GM23338 (cell line): ENCODE measurements at regions not wholly inside any gene's neighbourhood (a gene's known extent, or its start where the extent isn't known, plus 50 kb on each side); places are given as distances from the start of the nearest gene placed in this dataset.

Experiments used
- CREB1 ChIP-seq: fragments of 250-450 bp; sonication (Bioruptor Pico); IDR thresholded peaks from 2 replicates; pipeline ENCODE4 v1.5.0; 2020; ENCODE audit warnings: low read depth, mild to moderate bottlenecking, moderate library complexity
- EZH2 ChIP-seq: fragments of 200-600 bp; sonication (generic); IDR thresholded peaks from one replicate; pipeline ENCODE4 v1.8.0; 2017; ENCODE audit warnings: antibody characterized with exemption, mild to moderate bottlenecking, low read depth; ENCODE audit not compliant: unreplicated experiment
- EZH2phosphoT487 ChIP-seq: fragments of 200-600 bp; sonication (generic); IDR thresholded peaks from one replicate; pipeline ENCODE4 v1.8.1; 2018; ENCODE audit warnings: antibody characterized with exemption; ENCODE audit not compliant: unreplicated experiment
- NANOG ChIP-seq: IDR thresholded peaks from 2 replicates; pipeline ENCODE4 v1.6.1; 2016; ENCODE audit warnings: antibody characterized with exemption, borderline replicate concordance
- POLR2AphosphoS5 ChIP-seq: IDR thresholded peaks from 2 replicates; pipeline ENCODE4 v1.6.1; 2016; ENCODE audit warnings: antibody characterized with exemption, low read depth
- STAT1 ChIP-seq: IDR thresholded peaks from one replicate; pipeline ENCODE4 v1.6.1; 2016; ENCODE audit warnings: antibody characterized with exemption; ENCODE audit not compliant: unreplicated experiment
- ZNF114 ChIP-seq: fragments of 250-450 bp; sonication (Bioruptor Pico); IDR thresholded peaks from 2 replicates; pipeline ENCODE4 v1.5.0; 2020; ENCODE audit warnings: mild to moderate bottlenecking, moderate library complexity
- ZNF331 ChIP-seq: fragments of 250-450 bp; sonication (Bioruptor Pico); IDR thresholded peaks from 2 replicates; pipeline ENCODE4 v1.5.0; 2020; ENCODE audit warnings: low read depth, mild to moderate bottlenecking, moderate library complexity
- TF ChIP-seq, protein P1 (sequence below), 2 experiments: fragments of 200-600 bp in 1 of 2; sonication (generic) in 1 of 2; conservative IDR thresholded peaks; 2 replicates each; pipeline versions ENCODE4 v1.5.1 to v1.6.1; 2016 to 2017; ENCODE audit warnings: antibody characterized with exemption in 2 of 2, low read depth in 2 of 2, mild to moderate bottlenecking in 2 of 2, moderate library complexity in 1 of 2
- TF ChIP-seq, protein P2 (sequence below): IDR thresholded peaks from one replicate; pipeline ENCODE4 v1.6.1; 2018; ENCODE audit warnings: antibody characterized with exemption; ENCODE audit not compliant: unreplicated experiment
- TF ChIP-seq, protein P3 (sequence below): fragments of 250-450 bp; sonication (Bioruptor Pico); IDR thresholded peaks from 2 replicates; pipeline ENCODE4 v1.5.0; 2020; ENCODE audit warnings: mild to moderate bottlenecking, moderate library complexity

DNA sequence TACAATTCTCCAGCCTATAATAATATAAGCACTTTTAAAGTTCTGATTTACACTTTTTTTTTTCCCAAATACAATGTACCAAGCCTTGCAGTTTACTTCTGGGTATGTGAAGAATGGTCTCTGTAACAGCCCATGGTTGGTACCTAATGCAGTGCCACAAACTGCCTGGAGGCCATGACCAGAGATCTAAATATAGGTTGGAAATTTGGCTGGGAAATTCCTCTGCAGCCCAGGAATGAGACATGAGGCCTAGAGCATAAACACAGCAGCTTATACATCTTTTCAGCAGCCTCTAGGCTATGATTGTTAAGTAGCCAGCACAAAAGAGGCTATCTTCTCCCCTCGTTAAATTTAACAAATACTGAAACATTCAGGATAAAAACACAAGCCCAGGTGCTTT lies 432.0 kb upstream of the FAM98A start:
- TF ChIP-seq, protein P1, sequence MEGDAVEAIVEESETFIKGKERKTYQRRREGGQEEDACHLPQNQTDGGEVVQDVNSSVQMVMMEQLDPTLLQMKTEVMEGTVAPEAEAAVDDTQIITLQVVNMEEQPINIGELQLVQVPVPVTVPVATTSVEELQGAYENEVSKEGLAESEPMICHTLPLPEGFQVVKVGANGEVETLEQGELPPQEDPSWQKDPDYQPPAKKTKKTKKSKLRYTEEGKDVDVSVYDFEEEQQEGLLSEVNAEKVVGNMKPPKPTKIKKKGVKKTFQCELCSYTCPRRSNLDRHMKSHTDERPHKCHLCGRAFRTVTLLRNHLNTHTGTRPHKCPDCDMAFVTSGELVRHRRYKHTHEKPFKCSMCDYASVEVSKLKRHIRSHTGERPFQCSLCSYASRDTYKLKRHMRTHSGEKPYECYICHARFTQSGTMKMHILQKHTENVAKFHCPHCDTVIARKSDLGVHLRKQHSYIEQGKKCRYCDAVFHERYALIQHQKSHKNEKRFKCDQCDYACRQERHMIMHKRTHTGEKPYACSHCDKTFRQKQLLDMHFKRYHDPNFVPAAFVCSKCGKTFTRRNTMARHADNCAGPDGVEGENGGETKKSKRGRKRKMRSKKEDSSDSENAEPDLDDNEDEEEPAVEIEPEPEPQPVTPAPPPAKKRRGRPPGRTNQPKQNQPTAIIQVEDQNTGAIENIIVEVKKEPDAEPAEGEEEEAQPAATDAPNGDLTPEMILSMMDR (conservative IDR thresholded peaks at IDR 0.05; ENCODE audit: low read depth in 2 of 2) = no peak
- no peak for TF ChIP-seq POLR2AphosphoS5
- TF ChIP-seq STAT1 = no peak
- TF ChIP-seq, protein P2, sequence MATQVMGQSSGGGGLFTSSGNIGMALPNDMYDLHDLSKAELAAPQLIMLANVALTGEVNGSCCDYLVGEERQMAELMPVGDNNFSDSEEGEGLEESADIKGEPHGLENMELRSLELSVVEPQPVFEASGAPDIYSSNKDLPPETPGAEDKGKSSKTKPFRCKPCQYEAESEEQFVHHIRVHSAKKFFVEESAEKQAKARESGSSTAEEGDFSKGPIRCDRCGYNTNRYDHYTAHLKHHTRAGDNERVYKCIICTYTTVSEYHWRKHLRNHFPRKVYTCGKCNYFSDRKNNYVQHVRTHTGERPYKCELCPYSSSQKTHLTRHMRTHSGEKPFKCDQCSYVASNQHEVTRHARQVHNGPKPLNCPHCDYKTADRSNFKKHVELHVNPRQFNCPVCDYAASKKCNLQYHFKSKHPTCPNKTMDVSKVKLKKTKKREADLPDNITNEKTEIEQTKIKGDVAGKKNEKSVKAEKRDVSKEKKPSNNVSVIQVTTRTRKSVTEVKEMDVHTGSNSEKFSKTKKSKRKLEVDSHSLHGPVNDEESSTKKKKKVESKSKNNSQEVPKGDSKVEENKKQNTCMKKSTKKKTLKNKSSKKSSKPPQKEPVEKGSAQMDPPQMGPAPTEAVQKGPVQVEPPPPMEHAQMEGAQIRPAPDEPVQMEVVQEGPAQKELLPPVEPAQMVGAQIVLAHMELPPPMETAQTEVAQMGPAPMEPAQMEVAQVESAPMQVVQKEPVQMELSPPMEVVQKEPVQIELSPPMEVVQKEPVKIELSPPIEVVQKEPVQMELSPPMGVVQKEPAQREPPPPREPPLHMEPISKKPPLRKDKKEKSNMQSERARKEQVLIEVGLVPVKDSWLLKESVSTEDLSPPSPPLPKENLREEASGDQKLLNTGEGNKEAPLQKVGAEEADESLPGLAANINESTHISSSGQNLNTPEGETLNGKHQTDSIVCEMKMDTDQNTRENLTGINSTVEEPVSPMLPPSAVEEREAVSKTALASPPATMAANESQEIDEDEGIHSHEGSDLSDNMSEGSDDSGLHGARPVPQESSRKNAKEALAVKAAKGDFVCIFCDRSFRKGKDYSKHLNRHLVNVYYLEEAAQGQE = no peak
- TF ChIP-seq NANOG = no peak
- TF ChIP-seq EZH2 = no peak
- no peak for TF ChIP-seq ZNF114
- TF ChIP-seq EZH2phosphoT487 = no peak
- TF ChIP-seq CREB1 = no peak
- no peak for TF ChIP-seq ZNF331 (CRISPR knock-in tag)
- TF ChIP-seq, protein P3, sequence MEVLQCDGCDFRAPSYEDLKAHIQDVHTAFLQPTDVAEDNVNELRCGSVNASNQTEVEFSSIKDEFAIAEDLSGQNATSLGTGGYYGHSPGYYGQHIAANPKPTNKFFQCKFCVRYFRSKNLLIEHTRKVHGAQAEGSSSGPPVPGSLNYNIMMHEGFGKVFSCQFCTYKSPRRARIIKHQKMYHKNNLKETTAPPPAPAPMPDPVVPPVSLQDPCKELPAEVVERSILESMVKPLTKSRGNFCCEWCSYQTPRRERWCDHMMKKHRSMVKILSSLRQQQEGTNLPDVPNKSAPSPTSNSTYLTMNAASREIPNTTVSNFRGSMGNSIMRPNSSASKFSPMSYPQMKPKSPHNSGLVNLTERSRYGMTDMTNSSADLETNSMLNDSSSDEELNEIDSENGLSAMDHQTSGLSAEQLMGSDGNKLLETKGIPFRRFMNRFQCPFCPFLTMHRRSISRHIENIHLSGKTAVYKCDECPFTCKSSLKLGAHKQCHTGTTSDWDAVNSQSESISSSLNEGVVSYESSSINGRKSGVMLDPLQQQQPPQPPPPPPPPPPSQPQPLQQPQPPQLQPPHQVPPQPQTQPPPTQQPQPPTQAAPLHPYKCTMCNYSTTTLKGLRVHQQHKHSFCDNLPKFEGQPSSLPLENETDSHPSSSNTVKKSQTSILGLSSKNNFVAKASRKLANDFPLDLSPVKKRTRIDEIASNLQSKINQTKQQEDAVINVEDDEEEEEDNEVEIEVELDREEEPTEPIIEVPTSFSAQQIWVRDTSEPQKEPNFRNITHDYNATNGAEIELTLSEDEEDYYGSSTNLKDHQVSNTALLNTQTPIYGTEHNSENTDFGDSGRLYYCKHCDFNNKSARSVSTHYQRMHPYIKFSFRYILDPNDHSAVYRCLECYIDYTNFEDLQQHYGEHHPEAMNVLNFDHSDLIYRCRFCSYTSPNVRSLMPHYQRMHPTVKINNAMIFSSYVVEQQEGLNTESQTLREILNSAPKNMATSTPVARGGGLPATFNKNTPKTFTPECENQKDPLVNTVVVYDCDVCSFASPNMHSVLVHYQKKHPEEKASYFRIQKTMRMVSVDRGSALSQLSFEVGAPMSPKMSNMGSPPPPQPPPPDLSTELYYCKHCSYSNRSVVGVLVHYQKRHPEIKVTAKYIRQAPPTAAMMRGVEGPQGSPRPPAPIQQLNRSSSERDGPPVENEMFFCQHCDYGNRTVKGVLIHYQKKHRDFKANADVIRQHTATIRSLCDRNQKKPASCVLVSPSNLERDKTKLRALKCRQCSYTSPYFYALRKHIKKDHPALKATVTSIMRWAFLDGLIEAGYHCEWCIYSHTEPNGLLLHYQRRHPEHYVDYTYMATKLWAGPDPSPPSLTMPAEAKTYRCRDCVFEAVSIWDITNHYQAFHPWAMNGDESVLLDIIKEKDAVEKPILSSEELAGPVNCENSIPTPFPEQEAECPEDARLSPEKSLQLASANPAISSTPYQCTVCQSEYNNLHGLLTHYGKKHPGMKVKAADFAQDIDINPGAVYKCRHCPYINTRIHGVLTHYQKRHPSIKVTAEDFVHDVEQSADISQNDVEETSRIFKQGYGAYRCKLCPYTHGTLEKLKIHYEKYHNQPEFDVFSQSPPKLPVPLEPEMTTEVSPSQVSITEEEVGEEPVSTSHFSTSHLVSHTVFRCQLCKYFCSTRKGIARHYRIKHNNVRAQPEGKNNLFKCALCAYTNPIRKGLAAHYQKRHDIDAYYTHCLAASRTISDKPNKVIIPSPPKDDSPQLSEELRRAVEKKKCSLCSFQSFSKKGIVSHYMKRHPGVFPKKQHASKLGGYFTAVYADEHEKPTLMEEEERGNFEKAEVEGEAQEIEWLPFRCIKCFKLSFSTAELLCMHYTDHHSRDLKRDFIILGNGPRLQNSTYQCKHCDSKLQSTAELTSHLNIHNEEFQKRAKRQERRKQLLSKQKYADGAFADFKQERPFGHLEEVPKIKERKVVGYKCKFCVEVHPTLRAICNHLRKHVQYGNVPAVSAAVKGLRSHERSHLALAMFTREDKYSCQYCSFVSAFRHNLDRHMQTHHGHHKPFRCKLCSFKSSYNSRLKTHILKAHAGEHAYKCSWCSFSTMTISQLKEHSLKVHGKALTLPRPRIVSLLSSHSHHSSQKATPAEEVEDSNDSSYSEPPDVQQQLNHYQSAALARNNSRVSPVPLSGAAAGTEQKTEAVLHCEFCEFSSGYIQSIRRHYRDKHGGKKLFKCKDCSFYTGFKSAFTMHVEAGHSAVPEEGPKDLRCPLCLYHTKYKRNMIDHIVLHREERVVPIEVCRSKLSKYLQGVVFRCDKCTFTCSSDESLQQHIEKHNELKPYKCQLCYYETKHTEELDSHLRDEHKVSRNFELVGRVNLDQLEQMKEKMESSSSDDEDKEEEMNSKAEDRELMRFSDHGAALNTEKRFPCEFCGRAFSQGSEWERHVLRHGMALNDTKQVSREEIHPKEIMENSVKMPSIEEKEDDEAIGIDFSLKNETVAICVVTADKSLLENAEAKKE (CRISPR knock-in tag) = no peak
